IMR-90 (cell line): ENCODE measurements at regions not wholly inside any gene's neighbourhood (a gene's known extent, or its start where the extent isn't known, plus 50 kb on each side); places are given as distances from the start of the nearest gene placed in this dataset.

ENCODE experiments used
- POLR2A ChIP-seq: IDR thresholded peaks from 2 replicates; pipeline ENCODE4 v1.6.1; 2012; ENCODE audit warnings: mild to moderate bottlenecking, low read depth, low read length
- TF ChIP-seq, protein P1 (sequence below): conservative IDR thresholded peaks from 2 replicates; pipeline ENCODE4 v1.5.1; 2012; ENCODE audit warnings: mild to moderate bottlenecking, low read depth, low read length, improper control_type of control experiment

DNA sequence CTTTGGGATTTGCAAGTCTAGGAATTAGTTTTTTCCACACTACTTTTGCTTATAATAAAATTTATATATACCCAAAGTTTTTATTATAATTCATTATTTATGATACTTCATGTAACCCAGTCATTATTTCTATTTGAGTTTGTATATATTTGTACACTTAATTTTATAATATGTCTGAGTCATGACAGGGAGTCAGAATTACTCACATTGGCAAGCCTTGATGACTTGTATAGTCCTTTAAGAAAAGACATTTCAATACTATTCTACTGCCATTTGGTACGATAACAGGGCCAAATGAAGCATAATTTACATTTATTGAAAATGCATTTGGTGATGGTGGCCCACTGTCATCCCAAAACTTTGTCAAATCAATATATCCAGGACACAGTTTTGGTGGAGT lies 95.9 kb upstream of the UNC13C start:
- no peak for TF ChIP-seq POLR2A
- TF ChIP-seq, protein P1, sequence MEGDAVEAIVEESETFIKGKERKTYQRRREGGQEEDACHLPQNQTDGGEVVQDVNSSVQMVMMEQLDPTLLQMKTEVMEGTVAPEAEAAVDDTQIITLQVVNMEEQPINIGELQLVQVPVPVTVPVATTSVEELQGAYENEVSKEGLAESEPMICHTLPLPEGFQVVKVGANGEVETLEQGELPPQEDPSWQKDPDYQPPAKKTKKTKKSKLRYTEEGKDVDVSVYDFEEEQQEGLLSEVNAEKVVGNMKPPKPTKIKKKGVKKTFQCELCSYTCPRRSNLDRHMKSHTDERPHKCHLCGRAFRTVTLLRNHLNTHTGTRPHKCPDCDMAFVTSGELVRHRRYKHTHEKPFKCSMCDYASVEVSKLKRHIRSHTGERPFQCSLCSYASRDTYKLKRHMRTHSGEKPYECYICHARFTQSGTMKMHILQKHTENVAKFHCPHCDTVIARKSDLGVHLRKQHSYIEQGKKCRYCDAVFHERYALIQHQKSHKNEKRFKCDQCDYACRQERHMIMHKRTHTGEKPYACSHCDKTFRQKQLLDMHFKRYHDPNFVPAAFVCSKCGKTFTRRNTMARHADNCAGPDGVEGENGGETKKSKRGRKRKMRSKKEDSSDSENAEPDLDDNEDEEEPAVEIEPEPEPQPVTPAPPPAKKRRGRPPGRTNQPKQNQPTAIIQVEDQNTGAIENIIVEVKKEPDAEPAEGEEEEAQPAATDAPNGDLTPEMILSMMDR: no peak
